ENCODE measurements at regions not wholly inside any gene's neighbourhood (a gene's known extent, or its start where the extent isn't known, plus 50 kb on each side); places are given as distances from the start of the nearest gene placed in this dataset.
"Not testable (repeated sequence)": the region's sequence is repeated elsewhere in the genome, so short reads cannot be mapped to it uniquely, and the experiment has no call there.

- H3K4me1 Mint-ChIP-seq; CTCF ChIA-PET; H3K4me3 Mint-ChIP-seq; DNase-seq (ENCODE audit: low spot score); ATAC-seq; POLR2A ChIA-PET; H3K27ac Mint-ChIP-seq: not testable (repeated sequence)
- Mint-ChIP-seq H3K9me3 (peaks cover 36% of the 10 kb centered on the region), H3K27me3 (ENCODE audit: low read depth) (peaks cover 11% of the 10 kb centered on the region; the same call in 1 of the 2 replicates), H3K36me3 (peaks cover 34% of the 10 kb centered on the region)
Measured at GRCh38 chr17:22376747-22377146, 684.4 kb downstream of the KCNJ18 start.

- peaks cover 16% of the 10 kb centered on the region for H3K9me3 Mint-ChIP-seq
- H3K4me1 Mint-ChIP-seq; H3K27ac Mint-ChIP-seq; POLR2A ChIA-PET; DNase-seq (ENCODE audit: low spot score); CTCF ChIA-PET; ATAC-seq; H3K27me3 Mint-ChIP-seq (ENCODE audit: low read depth); H3K4me3 Mint-ChIP-seq: not testable (repeated sequence)
- peaks cover 16% of the 10 kb centered on the region for H3K36me3 Mint-ChIP-seq
Measured at GRCh38 chr17:22378748-22379147, 686.4 kb downstream of the KCNJ18 start.

- ATAC-seq; CTCF ChIA-PET; H3K27me3 Mint-ChIP-seq (ENCODE audit: low read depth); H3K27ac Mint-ChIP-seq; H3K36me3 Mint-ChIP-seq; H3K4me3 Mint-ChIP-seq; DNase-seq (ENCODE audit: low spot score); POLR2A ChIA-PET; H3K4me1 Mint-ChIP-seq; H3K9me3 Mint-ChIP-seq: not testable (repeated sequence)
Measured at GRCh38 chr17:22381589-22381988, 689.3 kb downstream of the KCNJ18 start.

GRCh38 chr17:22383772-22384460 lies 691.6 kb downstream of the KCNJ18 start:
- H3K9me3 Mint-ChIP-seq; POLR2A ChIA-PET; ATAC-seq; H3K4me1 Mint-ChIP-seq; CTCF ChIA-PET; H3K36me3 Mint-ChIP-seq; H3K27me3 Mint-ChIP-seq (ENCODE audit: low read depth); DNase-seq (ENCODE audit: low spot score); H3K27ac Mint-ChIP-seq; H3K4me3 Mint-ChIP-seq: not testable (repeated sequence)

DNA sequence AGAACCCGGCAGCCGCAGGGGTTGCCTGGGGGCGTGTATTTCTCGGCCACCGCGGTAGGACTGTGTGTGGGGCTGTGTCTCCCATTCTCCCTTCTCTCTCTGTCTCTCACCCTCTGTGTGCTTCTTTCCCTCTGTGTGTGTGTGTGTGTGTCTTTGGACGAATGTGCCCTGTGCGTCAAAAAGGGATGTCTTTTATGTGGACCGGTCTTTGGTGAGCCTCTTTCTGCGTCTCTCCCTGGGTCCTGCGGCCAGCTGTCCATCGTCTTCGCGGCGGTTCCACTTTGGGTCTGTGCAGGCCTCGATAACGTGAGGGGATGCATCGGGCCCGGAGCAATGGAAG lies 692.1 kb downstream of the KCNJ18 start:
- H3K4me1 Mint-ChIP-seq; DNase-seq (ENCODE audit: low spot score); CTCF ChIA-PET; H3K27ac Mint-ChIP-seq; POLR2A ChIA-PET; H3K36me3 Mint-ChIP-seq; ATAC-seq; H3K27me3 Mint-ChIP-seq (ENCODE audit: low read depth); H3K9me3 Mint-ChIP-seq; H3K4me3 Mint-ChIP-seq: not testable (repeated sequence)

DNA sequence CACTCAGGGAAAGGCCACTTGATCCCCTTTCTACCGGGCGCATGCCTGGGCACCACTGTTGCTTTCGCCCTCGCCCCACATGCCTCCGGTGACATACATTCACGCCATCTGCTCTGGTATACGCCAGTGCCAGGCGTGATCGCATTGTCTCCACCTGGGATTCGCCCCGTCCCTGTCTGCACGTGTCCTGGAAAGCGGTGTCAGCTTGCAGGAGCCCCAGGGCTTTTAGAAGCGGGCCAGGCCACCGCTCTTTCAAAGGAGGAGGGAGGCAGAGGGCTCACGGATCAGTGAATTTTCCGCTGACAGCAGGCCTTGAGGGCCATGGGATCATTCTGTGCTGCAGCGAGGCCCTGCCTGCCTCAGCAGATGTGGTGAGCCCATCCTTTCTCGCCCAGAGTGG lies 706.1 kb downstream of the KCNJ18 start:
- CTCF ChIA-PET; DNase-seq (ENCODE audit: low spot score); H3K4me3 Mint-ChIP-seq; H3K36me3 Mint-ChIP-seq; ATAC-seq; H3K4me1 Mint-ChIP-seq; POLR2A ChIA-PET; H3K9me3 Mint-ChIP-seq; H3K27ac Mint-ChIP-seq; H3K27me3 Mint-ChIP-seq (ENCODE audit: low read depth): not testable (repeated sequence)

DNA sequence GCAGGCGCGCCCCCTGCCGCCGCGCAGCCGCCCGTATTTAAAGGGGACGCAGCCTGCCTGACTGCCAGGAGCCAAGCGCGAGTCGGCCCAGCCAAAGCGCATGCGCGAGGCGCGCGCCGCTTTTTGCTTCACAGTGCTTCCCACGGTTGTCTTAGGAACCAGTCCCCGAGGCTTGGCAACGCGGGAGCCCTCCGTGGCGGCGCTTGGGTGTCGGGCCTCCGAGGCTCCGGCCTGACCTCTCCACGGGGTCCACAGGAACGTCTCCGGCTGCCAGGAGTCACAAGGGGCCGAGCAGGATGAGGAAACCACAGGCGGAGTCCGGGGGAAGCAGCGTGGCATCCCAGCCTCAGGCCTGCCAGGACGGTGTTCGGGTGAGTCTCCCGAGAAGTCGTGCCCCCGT lies 706.7 kb downstream of the KCNJ18 start:
- H3K4me3 Mint-ChIP-seq; ATAC-seq; H3K36me3 Mint-ChIP-seq; DNase-seq (ENCODE audit: low spot score); H3K9me3 Mint-ChIP-seq; H3K27ac Mint-ChIP-seq; H3K27me3 Mint-ChIP-seq (ENCODE audit: low read depth); CTCF ChIA-PET; POLR2A ChIA-PET; H3K4me1 Mint-ChIP-seq: not testable (repeated sequence)

DNA sequence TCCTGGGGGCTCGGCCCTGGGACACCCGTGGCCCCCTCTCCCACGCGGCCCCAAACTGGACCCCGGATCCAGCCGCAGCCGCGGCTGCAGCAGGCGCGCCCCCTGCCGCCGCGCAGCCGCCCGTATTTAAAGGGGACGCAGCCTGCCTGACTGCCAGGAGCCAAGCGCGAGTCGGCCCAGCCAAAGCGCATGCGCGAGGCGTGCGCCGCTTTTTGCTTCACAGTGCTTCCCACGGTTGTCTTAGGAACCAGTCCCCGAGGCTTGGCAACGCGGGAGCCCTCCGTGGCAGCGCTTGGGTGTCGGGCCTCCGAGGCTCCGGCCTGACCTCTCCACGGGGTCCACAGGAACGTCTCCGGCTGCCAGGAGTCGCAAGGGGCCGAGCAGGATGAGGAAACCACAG lies 712.8 kb downstream of the KCNJ18 start:
- DNase-seq (ENCODE audit: low spot score); CTCF ChIA-PET; H3K9me3 Mint-ChIP-seq; POLR2A ChIA-PET; H3K27me3 Mint-ChIP-seq (ENCODE audit: low read depth); H3K4me1 Mint-ChIP-seq; ATAC-seq; H3K4me3 Mint-ChIP-seq; H3K27ac Mint-ChIP-seq: not testable (repeated sequence)
- H3K36me3 Mint-ChIP-seq: peaks cover 11% of the 10 kb centered on the region

DNA sequence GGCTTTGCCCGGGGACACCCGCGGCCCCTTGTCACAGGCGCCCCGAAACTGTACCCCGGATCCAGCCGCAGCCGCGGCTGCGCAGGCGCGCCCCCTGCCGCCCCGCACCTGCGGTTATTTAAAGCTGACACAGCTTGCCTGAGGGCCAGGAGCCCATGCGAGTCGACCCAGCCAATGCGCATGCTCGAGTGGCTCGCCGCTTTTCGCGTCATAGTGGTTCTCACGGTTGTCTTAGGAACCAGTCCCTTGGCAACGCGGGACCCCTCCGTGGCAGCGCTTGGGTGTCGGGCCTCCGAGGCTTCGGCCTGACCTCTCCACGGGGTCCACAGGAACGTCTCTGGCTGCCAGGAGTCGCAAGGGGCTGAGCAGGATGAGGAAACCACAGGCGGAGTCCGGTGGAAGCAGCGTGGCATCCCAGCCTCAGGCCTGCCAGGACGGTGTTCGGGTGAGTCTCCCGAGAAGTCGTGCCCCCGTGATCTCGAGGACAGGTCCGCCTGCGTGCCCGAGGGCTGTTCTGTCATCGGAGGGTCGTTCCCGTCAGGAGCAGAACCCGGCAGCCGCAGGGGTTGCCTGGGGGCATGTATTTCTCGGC lies 716.9 kb downstream of the KCNJ18 start:
- POLR2A ChIA-PET: no interaction called here

More for the DNA sequence above, 716.9 kb downstream of the KCNJ18 start:
- CTCF ChIA-PET: no interaction called here
- Mint-ChIP-seq H3K4me3 (no peak overlapping the region), H3K36me3 (peaks cover 39% of the 10 kb centered on the region), H3K27ac (no peak overlapping the region), H3K27me3 (ENCODE audit: low read depth) (peaks cover 8% of the 10 kb centered on the region; the same call in 1 of the 2 replicates), H3K9me3 (peaks cover 41% of the 10 kb centered on the region), H3K4me1 (no peaks in the 10 kb centered on the region)
- no peak for ATAC-seq
- no peak for DNase-seq (ENCODE audit: low spot score)
- TF ChIP-seq ZNF671 (CRISPR knock-in tag; IDR thresholded peaks at IDR 0.05) (no peak), PRRX2 (CRISPR knock-in tag; IDR thresholded peaks at IDR 0.05) (no peak), ZNF219 (CRISPR knock-in tag; IDR thresholded peaks at IDR 0.05; ENCODE audit: borderline replicate concordance) (no peak), SMAD3 (CRISPR knock-in tag; IDR thresholded peaks at IDR 0.05; ENCODE audit: borderline replicate concordance) (no peak), SMAD4 (CRISPR knock-in tag; IDR thresholded peaks at IDR 0.05) (no peak), ZNF232 (CRISPR knock-in tag; IDR thresholded peaks at IDR 0.05) (no peak), TP53 (CRISPR knock-in tag; IDR thresholded peaks at IDR 0.05) (no peak), ZNF423 (CRISPR knock-in tag; IDR thresholded peaks at IDR 0.05) (no peak), HMGA2 (CRISPR knock-in tag; IDR thresholded peaks at IDR 0.05) (no peak), ZNF281 (CRISPR knock-in tag; IDR thresholded peaks at IDR 0.05) (no peak), TEAD1 (CRISPR knock-in tag; IDR thresholded peaks at IDR 0.05) (no peak), NR2C2 (CRISPR knock-in tag; IDR thresholded peaks at IDR 0.05) (no peak), ESRRA (CRISPR knock-in tag; IDR thresholded peaks at IDR 0.05; ENCODE audit: borderline replicate concordance) (no peak)

All from WTC11 (cell line).